SW 1271 (cell line): ENCODE measurements at regions not wholly inside any gene's neighbourhood (a gene's known extent, or its start where the extent isn't known, plus 50 kb on each side); places are given as distances from the start of the nearest gene placed in this dataset.
"Not testable (repeated sequence)": the region's sequence is repeated elsewhere in the genome, so short reads cannot be mapped to it uniquely, and the experiment has no call there.

Source experiments
- DNase-seq, 2 experiments: peaks; one replicate each; lab custom pipeline; 2025; lab: John Stamatoyannopoulos, UW

- no peak for DNase-seq
These were observed 445.5 kb downstream of the PCDH10 start for GRCh38 chr4:133594390-133595207.

- no peak for DNase-seq
These were observed 444.7 kb downstream of the PCDH10 start for GRCh38 chr4:133593764-133594163.

- DNase-seq: no peak
These were observed 443.5 kb downstream of the PCDH10 start for GRCh38 chr4:133592591-133592990.

GRCh38 chr4:133592106-133592505 lies 443.0 kb downstream of the PCDH10 start:
- no peak for DNase-seq

GRCh38 chr4:133588306-133588705 lies 439.2 kb downstream of the PCDH10 start:
- no peak for DNase-seq

- no peak for DNase-seq
These were observed 436.2 kb downstream of the PCDH10 start for GRCh38 chr4:133585323-133585722.

- peak in 1 of 2 experiments; percentile 1 for DNase-seq
These were observed 435.6 kb downstream of the PCDH10 start for GRCh38 chr4:133584714-133585113.

- no peak for DNase-seq
These were observed 433.0 kb downstream of the PCDH10 start for GRCh38 chr4:133581996-133582619.

GRCh38 chr4:133574248-133574647 lies 425.2 kb downstream of the PCDH10 start:
- DNase-seq: no peak

- DNase-seq: peak in 1 of 2 experiments; percentile 11
These were observed 416.3 kb downstream of the PCDH10 start for GRCh38 chr4:133565379-133565778.

GRCh38 chr4:133559987-133560386 lies 410.9 kb downstream of the PCDH10 start:
- DNase-seq: no peak

GRCh38 chr4:133555671-133556070 lies 406.6 kb downstream of the PCDH10 start:
- DNase-seq: no peak

- DNase-seq: no peak
These were observed 401.3 kb downstream of the PCDH10 start for GRCh38 chr4:133550436-133550835.

GRCh38 chr4:133544097-133544496 lies 395.0 kb downstream of the PCDH10 start:
- no peak for DNase-seq

GRCh38 chr4:133537780-133538281 lies 388.7 kb downstream of the PCDH10 start:
- DNase-seq: no peak

GRCh38 chr4:133534224-133534623 lies 385.1 kb downstream of the PCDH10 start:
- DNase-seq: not testable (repeated sequence)

GRCh38 chr4:133524369-133524768 lies 375.3 kb downstream of the PCDH10 start:
- no peak for DNase-seq

- no peak for DNase-seq
These were observed 364.8 kb downstream of the PCDH10 start for GRCh38 chr4:133513901-133514300.

GRCh38 chr4:133498149-133498548 lies 349.1 kb downstream of the PCDH10 start:
- no peak for DNase-seq

- no peak for DNase-seq
These were observed 344.7 kb downstream of the PCDH10 start for GRCh38 chr4:133493776-133494175.

GRCh38 chr4:133493241-133493640 lies 344.1 kb downstream of the PCDH10 start:
- no peak for DNase-seq

GRCh38 chr4:133484287-133484686 lies 335.2 kb downstream of the PCDH10 start:
- DNase-seq: no peak

- DNase-seq: peak in 1 of 2 experiments; percentile 18
These were observed 334.6 kb downstream of the PCDH10 start for GRCh38 chr4:133483600-133484246.
